ENCODE measurements at regions not wholly inside any gene's neighbourhood (a gene's known extent, or its start where the extent isn't known, plus 50 kb on each side); places are given as distances from the start of the nearest gene placed in this dataset.

GRCh38 chr5:153340738-153341137 lies 149.7 kb upstream of the GRIA1 start:
- H3K27me3 ChIP-seq: no peaks in the 10 kb centered on the region
- H3K4me3 ChIP-seq: no peak overlapping the region
- H3K4me1 ChIP-seq: no peaks in the 10 kb centered on the region
- TF ChIP-seq POLR2A (IDR thresholded peaks at IDR 0.05) (no peak), EP300 (IDR thresholded peaks at IDR 0.05) (no peak), POLR2AphosphoS5 (IDR thresholded peaks at IDR 0.05) (no peak), CTCF (IDR thresholded peaks at IDR 0.05) (no peak)
- no peak for DNase-seq
- WGBS, 2 donors: 75 to 90% methylated on average over 1 of the region's 1 CpG
- H3K27ac ChIP-seq: no peak overlapping the region
- no peak for ATAC-seq (ENCODE audit: low FRiP score in 2 of 2)
- no peaks in the 10 kb centered on the region for H3K9me3 ChIP-seq
- no peaks in the 10 kb centered on the region for H3K36me3 ChIP-seq

- Histone ChIP-seq H3K36me3 (no peaks in the 10 kb centered on the region), H3K4me3 (no peak overlapping the region), H3K27me3 (no peaks in the 10 kb centered on the region), H3K4me1 (no peaks in the 10 kb centered on the region), H3K27ac (no peak overlapping the region), H3K9me3 (no peaks in the 10 kb centered on the region)
- no peak for ATAC-seq (ENCODE audit: low FRiP score in 2 of 2)
- DNase-seq: no peak
- WGBS, 2 donors: 74 to 78% methylated on average over 1 of the region's 1 CpG
- no peak for TF ChIP-seq CTCF (IDR thresholded peaks at IDR 0.05)
- no peak for TF ChIP-seq POLR2A (IDR thresholded peaks at IDR 0.05)
- no peak for TF ChIP-seq EP300 (IDR thresholded peaks at IDR 0.05)
- TF ChIP-seq POLR2AphosphoS5 (IDR thresholded peaks at IDR 0.05): no peak
These were observed 148.0 kb upstream of the GRIA1 start for GRCh38 chr5:153342487-153342886.

GRCh38 chr5:153347611-153348010 lies 142.9 kb upstream of the GRIA1 start:
- no peak overlapping the region for H3K27ac ChIP-seq
- WGBS, 2 donors: 26 to 38% methylated on average over 1 of the region's 1 CpG
- no peaks in the 10 kb centered on the region for H3K27me3 ChIP-seq
- ATAC-seq (ENCODE audit: low FRiP score in 2 of 2) (no peak), DNase-seq (no peak)
- no peaks in the 10 kb centered on the region for H3K36me3 ChIP-seq
- no peaks in the 10 kb centered on the region for H3K9me3 ChIP-seq
- TF ChIP-seq EP300 (IDR thresholded peaks at IDR 0.05) (no peak), POLR2AphosphoS5 (IDR thresholded peaks at IDR 0.05) (no peak), CTCF (IDR thresholded peaks at IDR 0.05) (no peak), POLR2A (IDR thresholded peaks at IDR 0.05) (no peak)
- no peak overlapping the region for H3K4me3 ChIP-seq
- no peaks in the 10 kb centered on the region for H3K4me1 ChIP-seq

- DNase-seq: no peak
These were observed 140.1 kb upstream of the GRIA1 start for GRCh38 chr5:153350175-153350883.

More at GRCh38 chr5:153350175-153350883, 140.1 kb upstream of the GRIA1 start:
- no peaks in the 10 kb centered on the region for H3K27me3 ChIP-seq
- no peak for TF ChIP-seq POLR2A (IDR thresholded peaks at IDR 0.05)
- no peak for TF ChIP-seq CTCF (IDR thresholded peaks at IDR 0.05)
- TF ChIP-seq EP300 (IDR thresholded peaks at IDR 0.05): no peak
- no peak for TF ChIP-seq POLR2AphosphoS5 (IDR thresholded peaks at IDR 0.05)
- WGBS, 2 donors: 47 to 52% methylated on average over 5 of the region's 5 CpGs
- no peak for ATAC-seq (ENCODE audit: low FRiP score in 2 of 2)
- no peaks in the 10 kb centered on the region for H3K36me3 ChIP-seq
- no peak overlapping the region for H3K27ac ChIP-seq
- H3K9me3 ChIP-seq: no peaks in the 10 kb centered on the region
- no peak overlapping the region for H3K4me3 ChIP-seq
- no peaks in the 10 kb centered on the region for H3K4me1 ChIP-seq

Data from upper lobe of left lung (tissue), 6 donors.